ENCODE measurements at regions not wholly inside any gene's neighbourhood (a gene's known extent, or its start where the extent isn't known, plus 50 kb on each side); places are given as distances from the start of the nearest gene placed in this dataset.

DNA sequence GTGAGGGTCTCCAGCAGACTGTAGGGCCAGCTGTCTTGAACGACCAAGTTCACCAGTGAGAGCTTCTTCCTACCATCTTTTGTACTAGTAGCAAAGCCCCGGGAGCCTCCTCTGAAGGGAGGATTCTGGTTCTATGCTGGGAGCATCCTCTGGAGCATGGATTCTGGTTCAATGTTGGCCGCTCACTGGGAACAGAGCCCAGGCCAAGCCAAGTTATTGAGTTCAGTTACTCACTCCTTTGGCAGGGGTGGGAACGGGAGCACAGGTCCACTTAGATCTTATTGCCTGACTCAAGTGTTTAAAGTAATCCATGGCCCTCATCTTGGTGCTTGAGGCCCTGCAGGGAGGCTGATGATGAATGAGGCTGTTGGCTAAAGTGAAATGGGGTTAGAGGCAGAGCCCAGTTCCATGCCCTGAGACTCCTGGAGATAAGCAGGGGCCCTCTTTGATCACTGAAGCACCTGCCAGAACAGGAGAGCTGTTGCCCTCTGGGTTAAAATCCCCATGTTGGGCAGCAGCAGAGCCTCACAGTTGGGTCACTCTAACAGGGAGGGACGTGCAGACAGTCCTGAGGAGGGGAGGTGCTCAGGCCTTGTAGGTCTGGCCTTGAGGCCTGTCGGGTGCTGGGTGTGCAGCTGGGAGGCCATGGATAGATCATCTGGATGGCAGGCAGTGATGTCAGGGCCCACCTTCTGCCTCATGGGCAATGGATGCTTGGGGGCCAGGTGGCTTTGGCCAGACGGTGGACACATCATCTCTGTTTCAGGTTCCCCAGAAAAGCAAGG lies 98.3 kb upstream of the SYNDIG1 start:
- peaks cover 0 to 4% (median 0%) of the 10 kb centered on the region in 3 donors for H3K27me3 ChIP-seq (ENCODE audit: control insufficient read depth in 3 of 3, insufficient read depth in 3 of 3, low read length in 2 of 3)
- WGBS, 2 donors = 84 to 93% methylated on average over 7 of the region's 7 CpGs
- DNase-seq (no peak), ATAC-seq (ENCODE audit: insufficient read depth, low FRiP score) (peak; percentile 27)
- H3K9ac ChIP-seq (ENCODE audit: insufficient read depth in 1 of 2, low read length in 2 of 2) = no peak overlapping the region
- H3K36me3 ChIP-seq (ENCODE audit: control insufficient read depth in 4 of 4, insufficient read depth in 4 of 4, low read length in 4 of 4) = no peaks in the 10 kb centered on the region
- peaks cover 0 to 2% (median 0%) of the 10 kb centered on the region in 5 donors for H3K4me1 ChIP-seq (ENCODE audit: control insufficient read depth in 5 of 5, insufficient read depth in 5 of 5, low read length in 5 of 5)
- no peak overlapping the region for H3K27ac ChIP-seq (ENCODE audit: low read depth in 1 of 2, low read length in 1 of 2)
- no peaks in the 10 kb centered on the region for H3K9me3 ChIP-seq (ENCODE audit: control insufficient read depth in 4 of 4, insufficient read depth in 3 of 4, low read length in 3 of 4)
- no peak for TF ChIP-seq CTCF (IDR thresholded peaks at IDR 0.05; ENCODE audit: control extremely low read depth, extremely low read depth)
- H3K4me3 ChIP-seq = no peak overlapping the region

DNA sequence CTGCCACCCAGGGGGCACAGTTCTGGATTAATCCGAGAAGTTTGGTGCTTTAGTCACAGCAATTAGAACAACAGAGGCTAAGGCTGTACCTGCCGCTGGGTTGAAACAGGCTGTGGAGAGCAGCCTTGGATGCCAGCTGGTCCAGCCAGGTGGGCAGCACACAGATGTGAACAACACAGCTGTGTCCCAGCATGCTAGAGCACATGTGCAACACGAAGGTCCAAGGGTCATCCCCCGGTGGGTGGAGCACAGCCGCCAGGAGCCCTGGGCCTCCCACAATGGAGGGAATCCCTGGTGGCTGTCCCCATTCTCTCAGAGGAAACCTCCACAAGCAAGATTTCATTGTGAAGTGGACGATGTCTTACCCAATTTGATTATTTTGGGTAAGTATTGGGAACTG lies 99.2 kb upstream of the SYNDIG1 start:
- DNase-seq = no peak
- H3K4me3 ChIP-seq = no peak overlapping the region
- no peak for ATAC-seq (ENCODE audit: insufficient read depth, low FRiP score)
- H3K9me3 ChIP-seq (ENCODE audit: control insufficient read depth in 4 of 4, insufficient read depth in 3 of 4, low read length in 3 of 4) = no peaks in the 10 kb centered on the region
- no peak overlapping the region for H3K9ac ChIP-seq (ENCODE audit: insufficient read depth in 1 of 2, low read length in 2 of 2)
- no peak for TF ChIP-seq CTCF (IDR thresholded peaks at IDR 0.05; ENCODE audit: control extremely low read depth, extremely low read depth)
- peaks cover 0 to 4% (median 0%) of the 10 kb centered on the region in 3 donors for H3K27me3 ChIP-seq (ENCODE audit: control insufficient read depth in 3 of 3, insufficient read depth in 3 of 3, low read length in 2 of 3)
- no peaks in the 10 kb centered on the region for H3K4me1 ChIP-seq (ENCODE audit: control insufficient read depth in 5 of 5, insufficient read depth in 5 of 5, low read length in 5 of 5)
- no peak overlapping the region for H3K27ac ChIP-seq (ENCODE audit: low read depth in 1 of 2, low read length in 1 of 2)
- H3K36me3 ChIP-seq (ENCODE audit: control insufficient read depth in 4 of 4, insufficient read depth in 4 of 4, low read length in 4 of 4) = no peaks in the 10 kb centered on the region
- 91 to 99% methylated on average over 6 of the region's 6 CpGs for WGBS, 2 donors

- 91 to 92% methylated on average over 4 of the region's 4 CpGs for WGBS, 2 donors
- Histone ChIP-seq H3K27me3 (ENCODE audit: control insufficient read depth in 3 of 3, insufficient read depth in 3 of 3, low read length in 2 of 3) (peaks cover 0 to 4% (median 0%) of the 10 kb centered on the region in 3 donors), H3K9ac (ENCODE audit: insufficient read depth in 1 of 2, low read length in 2 of 2) (no peak overlapping the region), H3K9me3 (ENCODE audit: control insufficient read depth in 4 of 4, insufficient read depth in 3 of 4, low read length in 3 of 4) (no peaks in the 10 kb centered on the region), H3K4me1 (ENCODE audit: control insufficient read depth in 5 of 5, insufficient read depth in 5 of 5, low read length in 5 of 5) (no peaks in the 10 kb centered on the region), H3K27ac (ENCODE audit: low read depth in 1 of 2, low read length in 1 of 2) (no peak overlapping the region), H3K36me3 (ENCODE audit: control insufficient read depth in 4 of 4, insufficient read depth in 4 of 4, low read length in 4 of 4) (no peaks in the 10 kb centered on the region), H3K4me3 (no peak overlapping the region)
- DNase-seq (no peak), ATAC-seq (ENCODE audit: insufficient read depth, low FRiP score) (no peak)
- TF ChIP-seq CTCF (IDR thresholded peaks at IDR 0.05; ENCODE audit: control extremely low read depth, extremely low read depth) = no peak
Observed at GRCh38 chr20:24368253-24368652, 101.2 kb upstream of the SYNDIG1 start.
